ENCODE measurements at regions not wholly inside any gene's neighbourhood (a gene's known extent, or its start where the extent isn't known, plus 50 kb on each side); places are given as distances from the start of the nearest gene placed in this dataset.

DNA sequence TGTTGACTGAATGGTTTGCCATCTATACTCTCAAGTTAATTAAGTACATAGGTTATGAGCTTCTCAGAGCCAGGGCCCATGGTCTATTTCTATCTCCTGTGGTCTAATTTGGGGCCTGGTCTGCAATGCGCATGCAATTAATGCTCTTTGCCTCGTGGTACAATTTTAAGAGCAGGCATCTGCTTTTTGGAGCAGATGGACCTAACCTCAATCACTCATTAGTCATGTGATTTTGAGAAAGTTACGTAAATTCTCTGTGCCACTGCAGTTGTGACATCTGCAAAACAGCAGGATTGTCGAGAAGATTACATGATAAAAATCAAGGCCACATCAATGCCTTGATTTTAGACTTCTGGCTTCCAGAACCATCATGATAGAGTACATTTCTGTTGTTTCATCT lies 543.7 kb upstream of the ADAMTS9 start:
- no peak for DNase-seq (ENCODE audit: low spot score)

DNA sequence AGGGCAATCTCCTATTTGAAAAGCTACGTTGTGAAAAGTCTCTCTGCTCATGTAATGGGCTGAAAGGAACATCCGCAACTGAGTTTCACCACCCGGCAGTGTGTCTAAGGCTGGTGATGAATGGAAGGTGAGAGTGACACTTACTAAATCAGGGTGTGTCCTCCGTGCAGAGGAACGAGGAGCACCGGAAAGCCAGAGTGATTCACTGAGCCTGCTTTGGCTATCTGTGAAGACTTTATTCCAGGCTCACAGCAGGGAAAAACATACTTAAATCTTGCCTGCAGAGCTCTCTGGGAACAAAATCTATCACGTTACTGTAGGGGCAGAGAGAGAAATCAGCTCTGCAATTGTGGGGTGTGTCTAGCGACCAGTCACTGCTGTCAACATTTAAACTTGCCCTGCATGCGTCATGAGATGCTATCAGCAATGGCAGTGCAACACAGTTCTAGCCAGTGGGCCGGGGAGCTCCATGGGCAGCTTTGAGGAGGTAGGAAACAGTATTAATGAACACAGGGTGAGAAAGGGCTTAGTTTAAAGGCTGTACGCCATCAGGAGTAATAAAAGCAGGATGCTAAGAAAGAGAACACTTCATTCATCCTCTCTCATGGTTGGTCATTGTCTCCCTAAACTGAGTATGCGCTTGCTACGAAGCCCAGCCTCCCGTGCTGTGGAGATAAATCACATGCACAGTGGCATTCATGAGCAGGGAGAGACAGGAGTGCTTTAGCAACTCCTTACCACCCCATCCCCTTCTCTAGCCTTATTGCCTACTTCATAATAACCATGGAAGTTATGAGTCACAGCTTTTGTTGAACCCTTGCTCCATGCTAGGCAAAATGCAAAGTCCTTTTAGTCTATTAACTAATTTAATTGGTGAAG lies 542.7 kb upstream of the ADAMTS9 start:
- DNase-seq (ENCODE audit: low spot score): no peak

DNA sequence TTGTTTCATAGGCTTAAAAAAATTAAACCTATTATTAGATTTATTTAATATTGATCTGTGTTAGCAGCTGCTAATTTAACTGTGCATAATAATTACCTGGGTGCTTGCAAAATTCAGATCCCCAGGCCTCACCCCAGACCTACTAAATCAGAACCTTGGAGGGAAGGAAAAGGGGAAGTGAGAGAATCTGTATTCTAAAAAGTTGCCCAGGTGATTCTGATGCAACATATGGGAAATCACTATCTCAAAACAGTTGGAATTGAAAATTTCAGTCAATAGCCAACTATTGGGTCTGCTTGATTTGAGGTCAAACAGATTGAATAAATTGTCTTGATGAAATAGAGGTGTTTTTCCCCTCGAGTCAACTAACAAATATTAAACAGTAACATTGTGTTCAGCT lies 538.5 kb upstream of the ADAMTS9 start:
- no peak for DNase-seq (ENCODE audit: low spot score)

DNA sequence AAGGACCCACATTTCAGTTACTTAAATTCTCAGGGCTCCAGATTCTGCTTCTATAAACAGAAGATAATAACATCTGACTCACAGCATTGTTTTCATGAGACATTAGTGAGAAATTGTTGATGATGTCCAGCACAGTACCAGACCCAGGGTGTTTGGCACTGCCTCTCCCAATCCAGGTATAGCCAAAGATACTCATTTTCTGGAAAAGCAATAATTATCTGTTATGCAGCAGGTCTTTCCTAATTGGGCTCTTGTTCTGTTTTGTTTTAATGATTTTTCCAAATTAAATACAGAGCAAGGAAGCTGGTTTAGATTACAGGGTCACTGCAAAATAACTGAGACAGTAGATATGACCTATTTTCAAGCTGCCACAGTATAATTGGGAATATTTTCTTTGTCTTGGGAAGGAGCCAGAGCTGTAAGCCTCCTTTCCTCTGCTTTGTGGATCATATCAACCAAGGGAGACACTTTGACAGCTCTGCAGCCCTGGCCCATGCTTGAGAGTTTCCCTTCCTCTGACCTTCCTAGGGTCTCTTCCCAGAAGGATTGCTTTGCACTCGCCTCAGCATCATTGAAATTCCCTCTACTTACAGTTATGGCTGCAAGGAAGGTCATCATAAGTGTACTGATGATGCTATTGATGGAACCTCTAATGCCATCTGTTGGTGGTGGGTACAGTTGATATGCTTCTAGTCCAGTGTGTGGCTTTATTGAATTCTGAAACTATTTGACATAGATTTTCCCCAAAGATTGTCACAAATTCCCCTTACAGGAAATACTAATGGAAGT lies 522.4 kb upstream of the ADAMTS9 start:
- no peak for DNase-seq (ENCODE audit: low spot score)

DNA sequence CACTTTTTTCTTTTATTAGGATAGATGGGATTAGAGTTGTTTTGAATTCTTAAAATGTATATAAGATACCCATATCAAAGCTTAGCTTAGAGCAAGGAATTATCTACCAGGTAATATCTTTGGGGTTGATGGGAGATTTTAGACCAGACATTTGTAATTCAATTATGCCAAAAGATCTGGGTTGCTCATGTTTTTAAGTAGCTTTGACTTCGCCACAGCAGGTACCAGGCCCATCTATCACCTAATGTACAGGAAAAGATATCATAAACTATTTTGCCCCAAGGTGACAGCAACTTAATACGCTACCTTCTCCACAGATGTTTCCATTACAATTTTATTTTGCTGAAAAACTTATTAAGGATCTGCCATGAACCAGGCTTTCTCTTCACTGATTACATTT lies 514.6 kb upstream of the ADAMTS9 start:
- no peak for DNase-seq (ENCODE audit: low spot score)

DNA sequence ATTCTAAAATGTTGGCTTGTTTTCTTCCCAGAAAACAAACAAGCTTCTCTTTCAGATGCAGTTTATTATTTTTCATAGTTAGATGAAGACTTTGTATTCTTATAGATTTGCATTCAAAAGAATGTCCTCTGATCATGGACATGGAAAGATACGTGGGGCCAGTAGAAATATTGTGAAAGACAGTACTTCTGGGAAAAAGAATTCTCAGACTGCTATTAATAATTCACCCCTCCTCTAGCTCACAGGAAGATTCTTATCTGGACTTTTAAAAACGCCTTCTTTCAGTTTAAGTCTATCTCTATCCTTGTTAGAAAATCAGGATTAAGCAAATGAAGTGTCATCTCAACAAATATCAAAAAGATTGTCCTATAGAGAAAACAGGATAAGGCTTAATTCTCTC lies 514.1 kb upstream of the ADAMTS9 start:
- no peak for DNase-seq (ENCODE audit: low spot score)

DNA sequence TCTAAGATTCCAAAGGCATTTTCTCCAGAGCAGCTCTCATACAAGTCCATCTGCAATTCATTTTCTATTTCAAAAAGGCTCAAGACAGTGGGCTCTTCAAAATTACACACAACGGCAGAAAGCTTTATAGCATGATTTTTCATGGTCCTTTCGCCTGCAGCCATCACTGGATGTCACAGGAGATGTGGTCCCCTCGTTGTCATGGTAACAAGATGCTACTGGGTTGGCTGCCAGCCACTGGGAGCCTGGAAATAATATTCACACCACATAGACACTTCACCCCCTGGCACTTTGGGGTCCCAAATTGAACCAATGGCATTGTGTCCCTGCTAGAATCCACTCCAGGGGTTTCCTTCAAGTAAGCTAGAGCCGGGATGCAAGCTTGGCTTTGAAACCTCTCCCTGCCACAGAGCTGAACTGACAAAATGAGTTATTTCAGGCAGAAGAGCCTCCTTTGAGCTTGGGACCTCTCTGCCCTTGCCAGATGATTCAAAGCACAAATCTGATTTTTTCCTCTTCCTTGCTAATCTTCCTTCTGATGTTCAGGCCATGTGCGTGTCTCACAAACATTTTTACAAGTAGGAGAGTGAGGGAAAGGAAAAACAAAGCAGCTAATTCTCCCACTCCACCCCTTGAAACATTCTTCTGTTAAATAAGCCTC lies 512.6 kb upstream of the ADAMTS9 start:
- no peak for DNase-seq (ENCODE audit: low spot score)

DNA sequence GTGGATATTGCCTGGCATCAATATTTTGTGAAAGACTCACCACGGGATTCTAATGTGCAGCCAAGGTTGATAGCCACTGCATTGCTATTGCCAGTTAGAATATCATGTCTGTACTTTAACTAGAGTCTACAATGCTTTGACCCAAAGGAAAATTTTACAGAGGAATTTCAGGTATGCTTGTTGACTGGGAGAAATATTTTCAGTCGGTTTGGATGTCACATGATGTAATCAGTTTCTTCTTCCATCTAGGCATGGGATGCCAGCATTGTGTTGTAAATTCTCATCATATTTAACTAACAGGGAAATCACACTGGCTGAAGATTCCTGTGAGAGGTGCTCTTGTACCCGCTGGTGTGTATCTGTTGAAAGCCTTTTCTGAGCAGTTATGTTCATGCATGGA lies 508.9 kb upstream of the ADAMTS9 start:
- DNase-seq (ENCODE audit: low spot score): no peak

DNA sequence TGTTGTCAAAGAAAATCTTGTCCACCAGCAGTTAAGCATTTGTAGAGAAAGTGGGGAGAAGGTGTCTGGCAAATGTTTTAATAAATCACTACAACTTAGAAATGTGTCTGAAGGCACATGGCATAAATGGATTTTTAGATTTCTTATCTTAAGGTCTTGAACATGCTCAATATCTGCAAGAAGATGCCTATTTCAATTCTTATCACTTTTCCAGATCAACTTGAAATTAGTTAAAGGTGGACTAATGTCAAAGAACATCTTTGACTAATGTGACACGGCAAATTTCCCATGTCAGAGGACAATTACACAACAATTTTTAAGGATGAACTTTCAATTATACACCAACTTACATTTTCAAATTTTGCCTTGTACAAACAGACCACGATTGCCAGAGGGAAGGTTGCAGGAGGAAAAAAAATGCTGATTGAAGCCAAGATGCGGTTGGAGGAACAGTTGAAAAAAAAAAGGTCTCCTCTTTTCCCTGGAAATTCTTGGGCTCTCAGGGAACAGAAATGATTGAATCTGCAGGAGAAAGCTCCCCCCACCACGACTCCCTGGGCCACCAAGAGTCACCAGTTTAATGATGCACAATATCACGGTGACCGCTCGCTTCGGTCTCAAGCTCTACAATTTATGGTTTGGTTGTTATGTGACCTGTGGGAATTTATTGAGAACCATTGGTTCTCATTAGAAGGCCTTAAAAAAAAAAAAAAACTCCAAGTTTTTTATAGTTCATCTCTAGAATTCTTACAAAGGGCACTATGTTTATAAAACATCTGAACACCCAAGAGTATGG lies 507.6 kb upstream of the ADAMTS9 start:
- no peak for DNase-seq (ENCODE audit: low spot score)

DNA sequence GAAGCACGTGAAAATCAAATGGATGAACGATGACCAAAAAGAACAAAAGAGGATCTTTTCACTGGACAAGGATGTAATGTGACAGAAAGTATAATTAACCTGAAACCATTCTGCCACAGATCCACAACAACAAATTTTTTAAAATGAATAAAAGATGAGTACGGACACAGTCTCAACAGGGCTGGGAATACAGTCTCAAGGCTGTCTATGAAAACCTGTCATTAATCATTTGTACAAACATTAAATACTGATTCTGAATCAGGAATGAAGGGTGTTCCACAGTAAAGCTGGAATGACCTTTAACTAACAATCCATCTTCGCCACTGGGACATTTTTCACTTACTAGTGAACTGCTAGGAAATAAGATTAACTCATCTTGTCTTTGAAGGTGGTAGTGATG lies 506.9 kb upstream of the ADAMTS9 start:
- no peak for DNase-seq (ENCODE audit: low spot score)

DNA sequence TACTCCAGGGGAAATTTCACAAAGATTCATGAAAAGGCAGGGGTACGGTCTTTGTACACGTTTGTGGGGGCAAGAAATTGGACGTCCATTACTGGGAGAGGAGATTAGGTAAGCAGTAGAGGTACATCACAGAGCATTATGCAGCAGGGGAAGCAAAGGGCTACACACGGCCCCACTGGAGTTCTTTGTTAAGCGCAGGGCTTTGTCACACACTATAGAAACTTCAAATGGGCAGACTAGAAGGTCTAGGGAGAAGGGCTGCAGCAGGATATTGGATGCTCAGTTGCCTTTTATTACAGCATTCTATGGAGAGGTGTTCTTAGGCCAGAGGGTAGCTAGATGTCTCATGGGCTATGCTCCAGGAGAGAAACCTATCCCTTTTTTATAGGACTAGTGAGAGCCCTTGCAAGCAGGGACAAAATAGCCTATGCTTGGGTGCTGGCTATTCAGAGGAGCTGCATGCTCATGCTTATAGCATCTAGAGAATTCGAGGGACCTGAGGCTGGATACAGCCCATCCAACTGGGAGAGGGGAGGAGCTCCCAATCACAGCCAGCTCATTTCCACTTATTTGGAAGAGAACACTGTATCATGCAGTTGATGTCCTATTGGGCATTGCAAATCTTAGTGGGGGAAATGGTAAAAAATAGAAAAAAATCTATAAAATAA lies 506.4 kb upstream of the ADAMTS9 start:
- DNase-seq (ENCODE audit: low spot score): no peak

DNA sequence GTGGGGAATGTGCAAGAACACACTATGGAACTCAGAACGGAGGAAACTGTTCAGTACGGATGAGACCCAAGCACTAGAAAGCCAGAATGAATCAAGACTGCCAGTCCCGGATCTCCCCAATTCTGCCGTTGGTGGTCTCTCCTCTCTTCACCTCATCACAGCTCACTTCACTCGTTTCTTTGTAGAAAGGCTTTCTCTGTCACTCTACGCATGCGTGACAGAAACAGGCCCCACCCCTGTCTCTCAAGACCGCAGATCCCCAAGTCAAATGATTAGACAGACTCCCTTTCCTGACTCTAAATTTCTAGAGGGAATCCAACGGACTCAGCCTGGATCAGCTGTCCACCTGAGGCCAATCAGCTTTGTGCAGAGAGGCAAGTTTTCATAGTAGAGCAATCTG lies 505.7 kb upstream of the ADAMTS9 start:
- DNase-seq (ENCODE audit: low spot score): no peak

DNA sequence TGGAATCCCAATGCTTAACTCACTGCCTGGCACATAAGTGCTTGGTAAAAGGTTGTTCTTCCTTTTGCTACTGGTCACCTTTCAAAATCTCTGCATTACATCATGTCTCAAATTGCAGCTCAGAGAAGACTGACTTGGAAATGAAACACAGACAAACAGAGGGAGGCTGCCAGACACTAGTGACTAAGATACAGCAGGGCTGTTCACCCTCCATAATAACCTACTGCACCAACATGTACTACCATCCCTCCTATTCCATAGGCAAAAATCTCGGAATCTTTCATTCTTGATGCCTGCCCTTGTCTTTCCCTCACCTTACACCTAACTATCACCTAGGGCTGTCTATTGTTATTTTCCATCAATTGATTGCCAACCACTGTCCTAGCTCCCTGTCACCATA lies 502.3 kb upstream of the ADAMTS9 start:
- no peak for DNase-seq (ENCODE audit: low spot score)

DNA sequence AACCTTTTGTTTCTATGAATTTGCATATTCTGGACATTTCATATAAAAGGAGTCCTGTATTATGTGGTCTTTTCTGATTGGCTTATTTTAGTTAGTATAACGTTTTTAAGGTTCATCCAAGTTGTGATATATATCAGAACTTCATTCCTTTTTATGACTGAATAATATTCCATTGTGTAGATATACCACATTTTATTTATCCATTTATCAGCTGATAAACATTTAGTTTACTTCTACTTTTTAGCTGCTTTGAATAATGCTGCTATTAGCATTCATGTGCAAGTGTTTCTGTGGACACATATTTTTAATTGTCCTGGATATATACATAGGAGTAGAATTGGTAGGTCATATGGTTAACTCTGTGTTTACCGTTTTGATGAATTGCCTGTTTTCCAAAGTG lies 498.5 kb upstream of the ADAMTS9 start:
- no peak for DNase-seq (ENCODE audit: low spot score)

DNA sequence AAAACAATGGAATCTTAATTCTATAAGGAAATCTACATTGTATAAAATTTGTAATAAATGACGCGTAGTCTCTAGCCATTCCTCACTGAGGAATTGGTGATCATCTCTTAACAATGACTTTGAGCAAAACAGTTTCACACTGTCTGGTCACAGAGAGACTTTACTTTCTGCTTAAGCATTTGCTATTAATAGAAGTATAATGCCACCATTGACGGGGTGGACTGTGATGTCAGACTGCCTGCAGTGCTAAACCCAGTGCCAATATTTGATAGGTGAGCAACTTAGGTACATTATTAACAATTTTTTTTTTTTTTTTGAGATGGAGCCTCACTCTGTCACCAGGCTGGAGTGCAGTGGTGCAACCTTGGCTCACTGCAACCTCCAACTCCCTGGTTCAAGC lies 494.9 kb upstream of the ADAMTS9 start:
- DNase-seq (ENCODE audit: low spot score): no peak

DNA sequence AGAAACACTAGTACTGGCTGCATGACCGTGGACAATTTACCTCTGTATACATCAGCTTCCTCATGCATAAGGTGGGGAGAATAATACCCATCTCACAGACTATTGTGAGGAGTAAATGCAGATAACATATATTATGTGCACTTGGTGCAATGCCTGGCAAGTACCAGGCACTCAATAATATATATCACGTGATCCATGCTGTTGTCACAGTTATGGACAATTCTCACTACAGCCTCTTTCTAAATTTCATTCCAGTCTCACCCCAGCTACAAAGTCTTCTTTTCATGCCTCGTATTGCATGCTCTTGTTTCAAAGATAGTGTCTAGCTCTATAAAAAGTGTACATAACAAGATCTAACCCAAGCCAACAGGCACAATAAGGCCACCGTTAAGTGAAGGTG lies 494.3 kb upstream of the ADAMTS9 start:
- no peak for DNase-seq (ENCODE audit: low spot score)

DNA sequence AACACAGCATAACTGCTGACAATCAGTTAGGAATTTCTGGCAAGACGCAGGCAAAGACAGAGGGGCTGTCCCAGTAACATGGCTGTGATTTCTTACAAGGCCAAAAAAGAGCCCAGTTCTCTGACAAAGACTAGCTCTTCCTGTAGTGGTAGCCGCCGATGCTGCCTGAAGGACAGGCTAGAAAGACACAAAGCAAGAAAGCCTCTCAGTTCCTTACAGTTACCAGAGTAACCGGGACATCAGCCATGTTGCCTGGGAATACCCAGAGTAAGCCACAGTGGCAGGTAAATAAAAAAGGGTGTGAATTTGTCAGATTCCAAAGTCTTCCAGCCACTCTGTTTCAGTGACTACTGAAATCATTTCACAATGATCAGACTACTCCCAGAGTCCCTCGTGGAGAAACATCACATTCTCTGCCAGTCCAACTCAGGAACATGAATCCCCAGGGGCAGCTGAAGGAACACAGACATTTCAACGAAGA lies 493.6 kb upstream of the ADAMTS9 start:
- no peak for DNase-seq (ENCODE audit: low spot score)

DNA sequence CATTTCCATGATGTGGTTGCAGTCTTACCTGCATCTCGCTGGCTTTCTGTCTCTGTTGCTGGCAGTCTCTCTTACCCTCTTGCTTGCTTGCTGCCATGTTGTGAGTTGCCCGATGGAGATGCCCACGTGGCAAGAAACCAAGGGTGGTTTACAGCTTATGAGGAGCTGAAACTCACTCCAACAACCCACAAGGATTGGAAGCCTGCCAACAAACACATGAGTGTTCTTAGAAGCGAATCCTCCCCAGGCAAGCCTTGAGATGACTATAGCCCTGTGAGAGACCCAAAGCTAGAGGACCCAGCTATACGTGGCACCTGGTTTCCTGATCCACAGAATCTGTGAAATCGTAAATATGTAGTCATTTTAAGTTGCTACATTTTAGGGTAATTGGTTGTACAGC lies 490.9 kb upstream of the ADAMTS9 start:
- no peak for DNase-seq (ENCODE audit: low spot score)

DNA sequence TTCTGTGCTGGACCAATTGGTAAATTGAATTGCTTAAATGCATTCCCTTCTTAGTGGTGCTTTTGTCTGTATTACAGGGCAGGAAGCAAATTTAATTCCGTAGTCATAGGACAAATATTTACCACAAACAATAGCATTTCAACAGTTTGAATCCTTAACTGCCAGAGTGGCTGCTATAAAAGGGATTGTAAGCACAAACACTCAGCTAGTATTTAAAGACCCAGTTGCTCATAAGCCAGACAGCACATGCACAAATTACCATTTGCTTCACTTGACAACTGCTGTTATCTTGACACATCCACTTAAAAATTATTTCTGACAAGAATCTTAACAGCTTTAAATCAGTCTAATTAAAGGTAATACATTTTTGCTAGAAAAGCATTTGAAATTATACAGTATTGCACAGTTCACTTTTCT lies 490.2 kb upstream of the ADAMTS9 start:
- DNase-seq (ENCODE audit: low spot score): no peak

DNA sequence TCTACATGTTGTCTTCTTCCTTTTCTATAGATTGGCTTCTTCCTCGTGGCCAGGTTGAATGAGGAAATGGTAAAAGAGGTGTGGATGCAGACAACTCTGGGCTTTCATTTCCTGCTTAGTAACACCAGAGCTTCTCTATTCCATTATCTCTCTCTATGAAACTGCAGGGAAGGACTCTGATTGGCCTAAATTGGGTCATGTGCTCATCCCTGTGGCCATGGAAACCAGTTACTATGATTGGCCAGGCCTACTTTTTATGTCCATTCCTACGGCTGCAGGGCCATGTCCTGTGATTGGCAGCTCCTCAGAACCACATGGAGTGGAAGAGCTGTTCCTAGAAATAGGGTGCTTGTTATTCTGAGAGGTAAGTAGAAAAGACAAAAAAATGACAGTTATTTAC lies 486.9 kb upstream of the ADAMTS9 start:
- DNase-seq (ENCODE audit: low spot score): no peak

DNA sequence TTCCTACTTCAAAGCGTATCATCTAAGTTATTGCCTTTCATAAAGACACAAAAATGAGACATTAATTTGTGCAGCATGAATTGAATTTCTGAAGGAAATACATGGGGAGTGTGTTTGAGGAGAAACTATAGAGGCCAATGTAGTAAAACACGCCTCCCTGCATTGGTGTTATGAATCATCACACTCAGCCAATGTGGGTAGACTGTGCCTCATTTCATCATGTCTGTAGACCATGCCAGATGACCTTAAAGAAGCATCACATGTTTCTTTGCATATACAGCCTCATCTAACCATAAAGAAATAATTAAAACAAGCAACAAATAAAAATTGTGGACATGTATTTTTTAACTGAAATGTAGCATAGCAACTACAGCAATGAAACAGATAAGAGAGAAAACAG lies 486.0 kb upstream of the ADAMTS9 start:
- no peak for DNase-seq (ENCODE audit: low spot score)
